ENCODE measurements at regions not wholly inside any gene's neighbourhood (a gene's known extent, or its start where the extent isn't known, plus 50 kb on each side); places are given as distances from the start of the nearest gene placed in this dataset.

GRCh38 chr11:119519796-119520195 lies 96.8 kb upstream of the THY1 start:
- TF ChIP-seq FOSL2 (IDR thresholded peaks at IDR 0.05; ENCODE audit: borderline replicate concordance, low read depth) (no peak), JUND (IDR thresholded peaks at IDR 0.05) (no peak), NFIC (IDR thresholded peaks at IDR 0.05; ENCODE audit: borderline replicate concordance) (no peak), CTCF (IDR thresholded peaks at IDR 0.05) (no peak)

All from SK-N-SH (cell line).